NCI-H2107 treated with DMSO at 0.1 percent for 48 hours (cell line): ENCODE measurements at regions not wholly inside any gene's neighbourhood (a gene's known extent, or its start where the extent isn't known, plus 50 kb on each side); places are given as distances from the start of the nearest gene placed in this dataset.
A peak's percentile ranks its signal among the peaks of the same experiment; 100 is the strongest.
"Not testable (repeated sequence)": the region's sequence is repeated elsewhere in the genome, so short reads cannot be mapped to it uniquely, and the experiment has no call there.

ENCODE experiments used
- DNase-seq: peaks from one replicate; lab custom pipeline; 2025; ENCODE audit not compliant: unreplicated experiment; lab: John Stamatoyannopoulos, UW

DNA sequence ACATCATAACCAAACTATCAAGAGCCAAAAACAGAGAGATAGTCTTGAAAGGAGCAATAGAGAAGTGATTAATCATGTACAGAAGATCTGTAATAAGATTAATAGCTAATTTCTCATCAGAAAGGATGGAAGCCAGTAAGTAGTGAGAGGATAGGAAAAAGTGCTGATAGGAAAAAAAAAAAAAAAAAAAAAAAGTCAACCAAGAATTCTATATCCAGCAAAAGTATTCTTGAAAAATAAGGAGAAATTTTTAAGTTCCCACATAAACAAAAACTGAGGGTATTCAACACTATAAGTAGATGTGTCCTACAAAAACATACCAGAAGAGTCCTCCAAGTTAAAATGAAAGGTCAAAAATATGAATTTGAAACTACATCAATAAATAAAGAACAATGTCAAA is 218.7 kb upstream of the GPC6 start:
- no peak for DNase-seq

DNA sequence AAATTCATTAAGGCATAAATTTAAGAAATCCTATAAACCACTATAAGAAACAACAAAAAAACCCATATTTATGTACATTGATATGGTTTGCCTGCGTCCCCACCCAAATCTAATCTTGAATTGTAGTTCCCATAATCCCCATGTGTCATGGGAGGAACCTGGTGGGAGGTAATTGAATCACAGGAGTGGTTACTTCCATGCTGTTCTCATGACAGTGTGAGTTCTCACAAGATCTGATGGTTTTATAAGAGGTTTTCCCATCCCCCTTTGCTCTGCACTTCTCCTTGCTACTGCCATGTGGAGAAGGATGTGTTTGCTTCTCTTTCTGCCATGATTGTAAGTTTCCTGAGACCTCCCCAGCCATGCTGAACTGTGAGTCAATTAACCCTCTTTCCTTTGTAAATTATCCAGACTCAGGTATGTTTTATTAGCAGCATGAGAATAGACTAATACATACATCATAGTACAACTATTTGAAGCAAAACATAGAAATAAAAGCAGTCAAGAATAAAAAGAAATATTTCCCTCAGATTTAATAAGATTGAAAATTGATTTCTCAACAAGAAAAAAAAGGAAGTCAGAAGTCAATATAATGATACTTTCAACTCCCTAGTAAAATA is 209.0 kb upstream of the GPC6 start:
- DNase-seq = no peak

DNA sequence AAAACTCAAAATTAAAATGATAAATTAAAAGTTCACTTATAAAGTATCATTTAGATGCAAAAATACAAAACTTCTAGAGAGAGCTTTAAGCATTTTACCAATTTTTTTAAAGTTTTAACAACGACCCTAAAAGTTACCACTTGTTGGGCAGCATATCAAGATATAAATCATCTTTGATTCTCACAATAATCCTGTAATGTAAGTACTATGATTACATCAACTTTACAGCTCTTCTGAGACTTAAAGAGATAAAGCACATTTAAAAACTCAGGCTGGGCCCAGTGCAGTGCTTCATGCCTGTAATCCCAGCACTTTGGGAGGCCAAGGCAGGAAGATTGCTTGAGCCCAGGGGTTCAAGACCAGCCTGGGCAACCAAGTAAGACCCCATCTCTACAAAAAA is 202.7 kb upstream of the GPC6 start:
- DNase-seq = no peak

DNA sequence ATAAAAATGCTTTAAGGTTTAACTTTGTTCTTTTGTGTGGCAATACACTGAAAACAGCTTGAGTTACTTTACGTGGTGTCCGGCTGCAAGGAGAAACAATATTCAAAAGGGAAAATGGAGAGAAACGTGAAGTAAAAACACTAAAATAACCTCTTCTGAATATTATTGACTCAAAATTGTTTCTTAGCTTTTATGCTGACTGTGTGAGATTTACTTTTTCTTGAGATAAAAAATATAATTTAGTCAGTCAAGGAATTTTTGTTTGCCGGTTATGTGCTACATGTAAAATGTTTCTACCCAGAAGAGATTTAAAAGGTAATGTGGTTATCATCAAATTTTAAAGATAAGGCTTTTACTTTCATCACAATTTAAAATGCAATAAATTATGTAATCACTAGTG is 200.6 kb upstream of the GPC6 start:
- DNase-seq = no peak

DNA sequence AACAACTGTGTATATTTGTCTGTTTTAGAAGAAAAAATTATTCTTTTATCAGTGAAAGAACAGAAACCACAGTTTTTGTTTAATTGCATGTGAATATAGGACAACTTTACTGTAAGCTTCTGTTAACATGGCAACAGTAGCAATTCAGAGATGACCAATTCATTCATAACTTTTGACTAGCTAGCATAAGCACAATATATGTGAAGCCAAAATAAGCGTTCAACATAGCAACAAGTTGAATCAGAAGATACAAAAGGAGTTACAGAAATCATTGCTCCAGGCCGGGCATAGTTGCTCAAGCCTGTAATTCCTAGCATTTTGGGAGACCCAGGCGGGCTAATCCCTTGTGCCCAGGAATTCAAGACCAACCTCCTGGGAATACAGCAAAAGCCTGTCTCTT is 197.1 kb upstream of the GPC6 start:
- no peak for DNase-seq

DNA sequence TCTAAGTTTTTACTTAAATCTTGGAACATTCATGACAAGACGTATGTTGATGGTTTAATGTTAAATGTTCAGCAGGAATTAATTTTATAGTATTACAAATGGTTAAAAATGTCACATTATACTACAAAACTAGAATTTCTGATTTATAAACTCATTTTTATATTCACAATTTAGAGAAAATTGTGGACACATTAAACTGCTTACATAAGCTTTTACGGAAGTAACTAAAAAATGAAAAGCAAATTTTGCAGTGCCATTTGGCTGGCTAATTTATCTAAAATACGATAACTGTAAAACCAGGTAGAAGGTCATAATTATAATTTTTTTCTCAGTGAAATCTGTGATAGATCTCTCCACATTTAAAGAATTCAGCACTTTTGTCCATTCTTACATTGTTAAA is 190.2 kb upstream of the GPC6 start:
- DNase-seq = no peak

DNA sequence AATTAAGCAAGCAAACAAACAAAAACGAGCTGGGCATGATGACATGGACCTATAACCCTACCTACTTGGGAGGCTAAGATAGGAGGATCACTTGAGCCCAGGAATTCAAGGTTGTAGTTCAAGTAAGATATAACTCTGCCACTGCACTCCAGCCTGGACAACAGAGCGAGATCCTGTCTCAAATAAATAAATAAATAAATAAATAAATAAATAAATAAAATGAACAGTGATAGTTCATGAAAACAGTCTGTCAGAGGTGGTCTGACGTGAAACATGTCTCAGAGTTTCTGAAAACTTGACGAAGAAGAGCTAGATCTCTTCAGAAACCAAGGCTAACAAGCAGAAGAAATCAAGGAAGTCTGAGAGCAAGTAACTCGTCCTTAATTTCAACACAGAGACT is 188.8 kb upstream of the GPC6 start:
- DNase-seq = no peak

DNA sequence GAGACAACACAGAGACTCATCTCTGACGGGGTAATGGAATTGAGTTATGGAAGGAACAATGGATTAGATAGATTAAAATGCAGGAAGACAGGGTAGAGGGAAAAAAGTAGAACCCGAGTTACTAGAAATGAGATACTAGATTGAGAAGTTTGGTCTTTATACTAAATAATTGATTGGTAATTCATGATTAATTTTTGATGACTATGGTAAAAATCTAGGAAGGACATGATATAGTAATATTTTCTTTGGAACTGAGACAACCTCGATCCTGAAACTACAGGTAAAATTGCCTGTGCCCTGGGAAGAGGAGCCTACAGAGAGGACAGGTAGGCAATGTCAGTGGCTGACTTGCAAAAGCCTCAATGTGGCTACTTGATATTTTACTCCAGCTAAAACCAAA is 188.4 kb upstream of the GPC6 start:
- DNase-seq = no peak

DNA sequence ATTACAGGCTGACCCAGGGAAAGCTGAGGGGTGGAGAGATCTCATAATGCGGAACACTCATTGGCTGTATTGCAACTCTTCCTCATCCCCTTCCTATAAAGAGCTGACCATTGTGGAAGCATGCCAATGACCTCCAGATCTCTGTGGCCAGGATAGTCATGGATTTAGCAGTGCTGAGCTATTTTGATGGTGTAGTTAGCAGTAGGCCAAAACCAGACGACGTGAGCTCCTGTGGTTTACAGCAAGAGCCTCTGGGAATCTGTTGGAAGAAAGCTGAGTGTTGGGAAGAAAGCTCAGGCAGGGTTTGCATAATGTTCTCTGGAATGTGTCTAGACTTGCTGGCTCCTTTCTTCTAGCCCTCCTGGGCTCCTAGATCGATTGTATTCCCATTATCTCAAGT is 187.5 kb upstream of the GPC6 start:
- no peak for DNase-seq

DNA sequence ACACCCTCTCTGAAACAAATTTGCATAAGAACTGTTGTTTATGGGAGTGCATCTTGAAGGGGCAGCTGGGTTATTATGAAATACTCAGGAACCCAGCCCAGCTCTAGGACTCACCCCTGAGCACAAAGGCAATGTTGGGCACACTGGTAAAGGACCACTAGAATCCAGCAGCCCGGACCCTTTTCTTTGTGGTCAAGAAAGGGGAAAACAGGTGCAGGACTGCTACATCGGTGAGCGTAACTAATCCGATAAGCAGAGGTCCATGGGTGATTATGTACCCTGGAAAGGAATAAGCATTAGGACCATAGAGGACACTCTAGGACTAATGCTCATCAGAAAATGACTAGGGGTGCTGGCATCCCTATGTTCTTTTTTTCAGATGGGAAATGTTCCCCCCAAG is 185.0 kb upstream of the GPC6 start:
- not testable (repeated sequence) for DNase-seq

DNA sequence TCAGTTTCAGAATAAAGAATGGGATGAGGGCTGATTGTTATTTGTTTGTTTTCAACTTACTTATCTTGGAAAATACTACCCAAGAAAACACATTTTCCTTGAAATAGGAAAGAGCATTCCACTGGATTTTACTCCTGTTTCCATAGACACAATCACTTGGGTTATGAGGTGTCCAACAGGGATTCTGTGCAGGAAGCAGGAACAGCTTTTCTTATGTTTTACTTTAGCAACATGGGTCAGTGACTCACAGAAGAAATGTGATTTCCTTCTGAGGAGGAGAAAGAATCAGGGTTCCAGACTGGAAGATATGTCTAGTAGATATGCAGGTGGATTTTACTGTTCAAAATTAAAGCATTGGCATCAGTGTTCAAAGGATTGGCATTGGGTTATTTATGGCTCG is 180.8 kb upstream of the GPC6 start:
- no peak for DNase-seq

DNA sequence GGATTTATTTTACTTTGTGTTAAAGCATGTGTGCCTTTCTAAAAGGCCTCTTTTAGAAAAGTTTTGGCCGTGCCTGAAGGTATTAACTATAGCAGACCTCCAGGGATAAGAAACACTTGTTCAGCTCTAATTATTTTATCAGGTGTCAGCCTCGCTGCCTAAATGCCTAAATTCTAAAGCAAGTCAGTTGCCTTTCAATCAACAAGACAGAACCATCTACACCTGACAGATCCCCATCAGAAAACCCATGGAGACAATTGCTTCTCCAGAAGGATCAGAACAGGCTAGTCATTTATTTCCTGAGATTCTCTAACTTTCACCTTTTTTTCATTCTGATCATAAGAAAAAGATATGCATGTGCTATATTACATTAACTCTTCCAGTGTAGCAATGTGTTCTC is 171.4 kb upstream of the GPC6 start:
- no peak for DNase-seq

DNA sequence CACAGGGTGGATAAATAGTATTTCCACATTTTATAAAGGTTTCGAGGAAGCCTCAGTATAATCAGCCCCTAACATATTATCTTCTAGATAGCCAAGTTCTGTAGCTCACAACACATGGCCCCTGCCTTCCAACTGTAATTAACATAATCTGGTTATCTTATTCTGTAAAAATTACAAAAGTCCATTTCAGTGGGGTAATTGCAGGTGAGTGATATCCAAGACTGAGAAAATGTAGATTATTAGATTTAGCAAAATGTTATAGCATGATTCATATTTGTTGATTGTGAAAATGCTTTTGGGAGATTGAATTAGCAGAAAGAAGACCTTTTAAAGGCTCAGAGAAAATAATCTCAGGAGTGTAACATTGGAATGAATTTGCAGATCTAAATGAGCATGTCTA is 168.3 kb upstream of the GPC6 start:
- DNase-seq = no peak

DNA sequence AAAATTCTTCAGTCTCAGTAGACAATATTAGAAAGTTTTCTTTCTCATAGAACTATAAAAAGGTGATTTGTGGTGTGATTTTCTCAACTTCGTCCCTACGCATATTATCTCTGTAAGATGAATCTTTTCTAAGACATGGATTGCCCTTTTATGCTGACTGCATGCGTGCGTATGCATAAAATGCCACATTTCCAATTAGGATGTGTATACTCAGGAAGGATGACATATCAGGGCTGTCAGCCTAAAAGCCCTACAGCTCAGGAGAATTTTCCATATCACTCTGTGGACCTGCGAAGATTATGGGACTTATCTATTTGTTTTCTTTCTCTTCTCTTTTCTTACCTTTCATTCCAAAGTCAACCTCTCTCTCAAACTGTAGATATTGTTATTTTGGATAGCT is 166.5 kb upstream of the GPC6 start:
- DNase-seq = no peak

DNA sequence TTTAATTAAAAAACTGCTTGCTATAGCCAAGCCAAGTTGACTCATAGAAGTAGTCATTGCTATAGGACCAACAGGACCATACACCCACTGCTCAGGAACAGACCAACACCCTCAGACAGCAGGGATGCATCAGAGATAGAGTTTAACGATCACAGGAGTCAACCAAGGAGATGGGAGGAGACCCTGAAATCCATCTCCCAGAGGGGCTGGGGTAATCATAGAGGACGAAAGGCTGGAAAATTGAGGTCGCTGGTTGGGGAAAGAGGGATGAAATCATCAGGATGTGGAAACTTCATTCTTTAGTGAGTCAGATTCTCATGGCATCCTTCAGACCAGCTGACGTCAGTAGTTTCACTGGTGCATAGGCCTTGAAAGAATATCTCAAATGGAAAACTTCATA is 160.4 kb upstream of the GPC6 start:
- DNase-seq = no peak

DNA sequence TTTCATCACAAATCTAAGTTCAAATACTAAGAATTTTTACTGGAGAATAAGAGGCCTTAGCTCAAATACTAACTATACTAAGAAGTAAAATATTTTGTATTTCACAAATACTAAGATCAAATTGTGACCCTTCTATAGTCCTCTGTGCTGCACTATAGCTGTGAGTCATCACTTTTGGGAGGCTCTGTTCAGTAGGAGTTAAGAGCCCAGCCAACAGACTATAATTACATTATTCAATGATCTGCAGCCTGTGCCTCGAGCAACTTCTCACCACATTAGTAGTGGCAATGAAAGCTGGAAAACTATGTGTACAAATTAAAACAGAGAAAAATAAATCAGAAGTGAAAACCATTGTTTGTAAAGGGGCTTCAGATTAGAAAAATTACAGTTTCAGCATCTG is 147.3 kb upstream of the GPC6 start:
- DNase-seq = peak; percentile 4

DNA sequence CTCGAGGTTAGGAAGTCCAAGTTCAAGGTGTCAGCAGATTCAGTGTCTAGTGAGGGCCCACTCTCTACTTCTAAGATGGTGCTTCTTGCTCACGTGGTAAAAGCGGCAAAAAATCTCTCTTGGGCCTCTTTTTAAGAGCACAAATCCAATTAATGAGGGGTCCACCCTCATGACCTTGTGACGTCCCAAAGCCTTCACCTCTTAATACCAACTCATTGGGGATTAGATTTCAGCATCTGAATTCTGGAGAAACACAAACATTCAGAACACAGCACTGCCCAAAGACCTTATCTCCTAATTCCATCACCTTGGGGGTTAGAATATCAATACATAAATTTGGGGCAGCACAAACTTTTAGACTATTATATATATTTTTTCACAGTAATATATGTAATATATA is 146.4 kb upstream of the GPC6 start:
- DNase-seq = no peak

DNA sequence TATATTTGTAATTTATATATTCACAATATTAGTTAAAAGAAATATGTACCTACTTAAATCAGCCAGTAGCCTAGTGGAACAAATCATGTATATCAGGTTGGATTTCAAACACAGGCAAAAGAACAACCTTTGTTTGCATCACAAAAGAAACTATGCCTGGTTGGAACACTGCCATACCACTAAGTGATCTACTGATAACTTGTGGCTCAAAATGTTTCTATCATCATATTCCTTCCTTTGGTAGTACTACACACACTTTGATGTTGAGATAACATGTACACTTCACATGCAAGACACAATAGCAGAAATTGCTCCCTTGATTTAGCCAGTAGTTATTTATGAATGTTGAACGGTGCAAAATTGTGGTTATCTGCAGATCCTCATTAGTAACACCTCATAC is 146.0 kb upstream of the GPC6 start:
- DNase-seq = peak; percentile 91

DNA sequence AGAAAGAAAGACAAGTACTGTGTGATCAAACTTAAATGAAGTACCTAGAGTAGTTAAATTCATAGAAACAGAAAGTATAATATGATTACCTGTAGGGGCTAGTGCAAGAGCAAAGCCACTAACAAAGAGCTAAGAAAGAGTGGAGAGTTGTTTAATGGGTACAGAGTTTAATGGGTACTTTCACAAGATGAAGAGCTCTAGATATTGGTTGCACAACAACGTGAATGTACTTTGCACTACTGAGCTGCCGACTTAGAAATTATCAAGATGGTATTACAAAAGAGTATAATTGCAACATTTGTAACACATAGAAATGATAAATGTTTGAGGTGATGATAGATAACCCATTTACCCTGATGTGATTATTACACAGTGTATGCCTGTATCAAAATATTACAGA is 140.3 kb upstream of the GPC6 start:
- DNase-seq = no peak

DNA sequence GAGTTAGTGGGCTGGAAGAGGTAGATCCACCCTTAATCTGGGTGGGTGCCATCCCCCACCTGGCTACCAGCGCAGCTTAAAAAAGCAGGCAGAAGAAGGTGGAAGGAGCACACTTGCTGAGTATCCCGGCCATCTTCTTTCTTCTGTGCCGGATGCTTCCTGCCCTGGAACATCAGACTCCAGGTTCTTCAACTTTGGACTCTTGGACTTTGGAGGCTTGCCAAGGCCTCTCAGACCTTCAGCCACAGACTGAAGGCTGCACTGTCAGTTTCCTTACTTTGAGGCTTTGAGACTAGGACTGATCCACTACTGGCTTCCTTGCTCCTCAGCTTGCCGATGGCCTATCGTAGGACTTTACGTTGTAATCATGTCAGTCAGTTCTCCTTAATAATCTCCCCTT is 127.6 kb upstream of the GPC6 start:
- no peak for DNase-seq

DNA sequence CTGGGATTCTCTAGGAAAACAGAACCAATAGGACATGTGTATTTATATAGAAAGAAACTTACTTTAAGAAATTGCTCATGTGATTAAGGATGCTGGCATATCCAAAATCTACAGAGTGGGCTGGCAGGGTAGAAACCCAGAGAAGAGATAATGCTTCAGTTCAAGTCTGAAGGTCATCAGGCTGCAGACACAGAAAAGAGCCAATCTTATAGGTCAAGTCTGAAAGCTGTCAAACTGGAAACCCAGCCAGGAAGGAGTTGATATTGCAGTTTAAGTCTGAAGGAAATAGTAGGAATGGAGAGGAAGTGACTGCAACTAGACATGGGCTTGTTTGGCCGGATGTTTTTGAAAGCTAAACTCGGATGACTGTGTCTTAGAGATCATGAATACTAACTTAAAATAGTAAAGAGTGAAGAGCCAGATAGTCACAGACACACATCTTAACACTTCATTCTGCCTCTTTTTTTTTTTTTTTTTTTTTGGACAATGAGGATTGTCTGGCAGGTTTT is 125.3 kb upstream of the GPC6 start:
- DNase-seq = no peak

DNA sequence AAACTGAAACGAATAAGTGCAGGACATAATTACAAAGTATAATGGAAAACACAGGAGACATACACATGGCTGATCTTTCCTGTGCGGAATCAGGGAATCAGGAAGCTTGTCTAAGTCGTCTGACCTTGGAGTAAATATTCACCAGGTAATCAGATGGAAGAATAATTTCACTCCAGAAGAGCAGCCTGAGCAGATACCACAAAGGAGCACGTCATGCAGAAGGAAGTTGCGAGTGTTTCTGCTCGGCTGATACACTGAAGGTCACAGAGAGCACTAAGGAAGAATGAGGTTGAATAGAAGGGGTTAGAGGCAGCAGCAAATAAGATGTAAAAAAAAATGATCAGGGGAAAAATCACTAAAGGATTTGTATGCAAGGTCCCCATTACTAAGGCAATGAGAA is 122.3 kb upstream of the GPC6 start:
- no peak for DNase-seq

DNA sequence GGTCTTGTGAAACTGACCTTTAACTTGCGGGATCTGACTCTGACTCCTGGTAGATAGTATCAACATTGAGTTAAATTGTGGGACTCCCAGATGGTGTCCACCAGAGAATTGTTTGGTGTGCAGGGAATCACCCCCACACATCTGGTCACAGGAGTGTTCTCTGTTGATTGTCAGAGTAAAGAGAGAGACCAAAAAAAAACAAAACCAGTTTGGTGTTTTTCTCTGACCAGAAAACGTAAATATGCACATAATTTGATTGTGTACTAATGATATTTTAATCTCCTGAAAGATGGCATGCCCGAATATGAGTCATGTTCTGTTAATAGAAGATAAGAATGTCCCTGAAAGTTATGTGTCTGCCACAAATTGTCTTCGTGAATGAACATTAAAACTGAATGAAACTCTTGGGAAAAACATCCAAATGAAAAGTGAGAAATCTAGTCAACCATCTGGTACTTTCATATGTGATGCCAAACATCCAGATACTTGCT is 118.5 kb upstream of the GPC6 start:
- DNase-seq = no peak

DNA sequence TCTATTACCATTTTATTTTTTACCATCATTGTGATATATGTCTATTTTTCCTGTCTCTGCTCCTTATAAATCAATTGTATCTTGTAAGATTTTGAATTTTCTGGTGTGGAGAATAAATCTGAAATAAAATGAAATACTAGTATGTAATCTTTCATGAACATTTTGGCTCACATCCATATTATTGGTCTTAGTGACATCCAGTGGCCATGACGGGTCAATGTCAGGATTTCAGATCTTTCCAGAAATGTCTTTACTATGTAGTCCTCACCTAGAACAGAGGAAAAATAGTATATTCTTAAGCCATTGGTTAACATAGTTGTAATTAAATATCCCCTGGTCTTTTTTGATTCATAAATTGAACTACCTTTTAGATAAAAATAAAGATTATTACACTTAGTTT is 109.8 kb upstream of the GPC6 start:
- DNase-seq = no peak
